ENCODE measurements at regions not wholly inside any gene's neighbourhood (a gene's known extent, or its start where the extent isn't known, plus 50 kb on each side); places are given as distances from the start of the nearest gene placed in this dataset.

GRCh38 chr9:25377039-25377438 is 301.2 kb downstream of the TUSC1 start:
- TF ChIP-seq POLR2A (IDR thresholded peaks at IDR 0.05) (no peak), CTCF (IDR thresholded peaks at IDR 0.05) (no peak)
